ENCODE measurements at regions not wholly inside any gene's neighbourhood (a gene's known extent, or its start where the extent isn't known, plus 50 kb on each side); places are given as distances from the start of the nearest gene placed in this dataset.
"Not testable (repeated sequence)": the region's sequence is repeated elsewhere in the genome, so short reads cannot be mapped to it uniquely, and the experiment has no call there.

- H3K4me3 ChIP-seq (ENCODE audit: low read depth, low read length), result no peak overlapping the region
- TF ChIP-seq CTCF (IDR thresholded peaks at IDR 0.05; ENCODE audit: low read depth, low read length), result no peak
These were observed 107.0 kb downstream of the ERMARD start for GRCh38 chr6:169858293-169858934.

GRCh38 chr6:169857343-169858292 lies 106.2 kb downstream of the ERMARD start:
- H3K4me3 ChIP-seq (ENCODE audit: low read depth, low read length), result no peak overlapping the region
- no peak for TF ChIP-seq CTCF (IDR thresholded peaks at IDR 0.05; ENCODE audit: low read depth, low read length)

- not testable (repeated sequence) for H3K4me3 ChIP-seq (ENCODE audit: low read depth, low read length)
These were observed 105.3 kb downstream of the ERMARD start for GRCh38 chr6:169856442-169857342.

GRCh38 chr6:169854813-169855212 lies 103.4 kb downstream of the ERMARD start:
- no peak overlapping the region for H3K4me3 ChIP-seq (ENCODE audit: low read depth, low read length)
- TF ChIP-seq CTCF (IDR thresholded peaks at IDR 0.05; ENCODE audit: low read depth, low read length), result no peak

- no peak overlapping the region for H3K4me3 ChIP-seq (ENCODE audit: low read depth, low read length)
- TF ChIP-seq CTCF (IDR thresholded peaks at IDR 0.05; ENCODE audit: low read depth, low read length), result no peak
These were observed 102.8 kb downstream of the ERMARD start for GRCh38 chr6:169854083-169854725.

GRCh38 chr6:169853196-169854082 lies 102.0 kb downstream of the ERMARD start:
- TF ChIP-seq CTCF (IDR thresholded peaks at IDR 0.05; ENCODE audit: low read depth, low read length), result no peak
- H3K4me3 ChIP-seq (ENCODE audit: low read depth, low read length), result no peak overlapping the region

Measured in WI38 (cell line).